ENCODE measurements at regions not wholly inside any gene's neighbourhood (a gene's known extent, or its start where the extent isn't known, plus 50 kb on each side); places are given as distances from the start of the nearest gene placed in this dataset.

- DNase-seq: no peak
These were observed 168.5 kb downstream of the NOC3L start for GRCh38 chr10:94194256-94194655.

- no peak for DNase-seq
These were observed 165.5 kb downstream of the NOC3L start for GRCh38 chr10:94197241-94197640.

GRCh38 chr10:94198324-94198723 is 164.4 kb downstream of the NOC3L start:
- no peak for DNase-seq

GRCh38 chr10:94199565-94199964 is 163.2 kb downstream of the NOC3L start:
- DNase-seq: no peak

DNA sequence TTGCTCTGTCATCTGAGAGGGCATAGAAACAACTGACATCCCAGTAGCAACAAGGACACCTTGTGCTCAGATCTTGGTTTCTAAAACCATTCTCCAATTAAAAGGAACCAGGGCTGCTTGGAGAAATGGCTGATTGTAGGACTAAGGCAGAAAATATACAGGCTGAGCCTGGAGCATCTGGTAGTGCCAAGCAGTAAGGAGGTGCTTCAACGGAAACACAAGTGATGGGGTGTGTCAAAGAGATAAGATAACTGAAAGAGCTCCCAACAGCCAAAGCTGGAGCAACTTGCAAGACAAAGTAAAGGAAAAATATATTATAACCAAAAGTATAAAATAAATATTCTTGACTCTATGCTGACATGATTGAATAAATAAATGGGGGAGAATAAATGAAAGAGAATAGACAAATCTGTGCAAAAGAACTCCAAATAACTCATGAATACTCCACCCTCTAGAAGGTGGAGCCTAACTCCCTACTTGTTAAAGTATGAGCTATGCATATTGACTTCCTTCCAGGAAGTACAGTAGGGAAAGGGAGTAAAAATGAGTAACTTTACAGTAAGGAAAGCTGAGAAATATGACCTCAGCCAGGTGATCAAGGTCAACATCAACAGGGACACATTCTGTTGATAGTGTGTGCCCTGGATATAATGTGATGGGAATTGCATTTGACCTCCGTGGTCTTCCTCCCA is 162.4 kb downstream of the NOC3L start:
- DNase-seq: no peak

DNA sequence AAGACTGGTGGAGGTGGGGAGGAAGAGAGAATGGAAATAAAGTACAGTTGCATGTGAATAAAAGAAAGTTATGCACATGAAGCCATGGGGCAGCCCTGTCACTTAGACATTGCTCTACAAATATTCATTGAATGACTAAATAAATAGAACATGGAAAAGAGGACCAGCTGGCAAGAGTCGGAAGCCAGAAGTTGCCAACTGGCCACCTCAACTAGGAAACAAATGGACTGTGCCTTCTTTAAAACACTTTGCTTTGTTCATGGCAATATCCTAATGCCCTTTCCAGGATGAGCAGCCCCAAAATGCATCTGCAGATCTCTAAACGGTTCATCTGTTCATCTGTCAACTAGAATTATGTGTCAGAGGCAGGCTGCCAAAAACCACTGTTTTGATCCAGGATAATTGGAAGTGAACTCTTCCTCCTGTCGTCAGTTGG is 157.3 kb downstream of the NOC3L start:
- DNase-seq: peak; percentile 17

GRCh38 chr10:94206176-94206575 is 156.6 kb downstream of the NOC3L start:
- no peak for DNase-seq

- DNase-seq: no peak
These were observed 154.4 kb downstream of the NOC3L start for GRCh38 chr10:94208315-94208714.

- no peak for DNase-seq
These were observed 152.1 kb downstream of the NOC3L start for GRCh38 chr10:94210440-94211168.

DNA sequence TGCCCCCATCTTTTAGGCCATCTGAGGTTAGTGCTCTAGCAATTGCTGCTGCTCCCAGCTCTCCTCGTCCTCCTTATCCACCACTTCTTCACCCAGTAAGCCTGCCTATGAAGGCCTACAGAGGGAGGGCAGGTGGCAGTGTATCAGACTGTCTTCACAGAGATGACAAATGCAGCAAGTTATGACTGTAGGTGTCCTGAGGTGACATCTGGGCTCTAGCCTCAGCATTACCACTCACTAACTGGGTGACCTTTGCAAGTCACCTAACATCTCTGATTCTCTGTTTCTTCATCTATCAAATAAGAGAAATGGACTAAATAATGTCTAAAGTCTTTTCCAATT is 151.6 kb downstream of the NOC3L start:
- no peak for DNase-seq

- no peak for DNase-seq
These were observed 149.7 kb downstream of the NOC3L start for GRCh38 chr10:94213001-94213530.

DNA sequence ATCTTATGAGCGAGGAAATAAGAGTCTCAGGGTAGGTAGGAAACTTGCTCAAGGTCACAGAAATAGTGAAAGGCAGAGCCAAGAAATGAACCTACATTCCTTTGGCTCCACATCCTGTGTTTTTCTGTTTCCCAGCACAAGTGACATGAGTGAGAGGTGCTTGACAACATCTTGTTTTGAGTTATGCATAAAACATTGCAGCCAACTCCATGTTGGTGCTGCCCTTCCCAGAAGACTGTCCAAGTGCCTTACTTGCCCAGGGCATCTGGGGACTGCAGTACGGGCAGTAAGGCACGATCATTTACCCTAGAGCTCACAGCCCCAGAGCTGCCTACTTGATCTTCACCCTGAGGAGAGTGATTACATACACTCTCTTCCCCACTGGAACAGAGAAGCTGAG is 148.8 kb downstream of the NOC3L start:
- DNase-seq: no peak

DNA sequence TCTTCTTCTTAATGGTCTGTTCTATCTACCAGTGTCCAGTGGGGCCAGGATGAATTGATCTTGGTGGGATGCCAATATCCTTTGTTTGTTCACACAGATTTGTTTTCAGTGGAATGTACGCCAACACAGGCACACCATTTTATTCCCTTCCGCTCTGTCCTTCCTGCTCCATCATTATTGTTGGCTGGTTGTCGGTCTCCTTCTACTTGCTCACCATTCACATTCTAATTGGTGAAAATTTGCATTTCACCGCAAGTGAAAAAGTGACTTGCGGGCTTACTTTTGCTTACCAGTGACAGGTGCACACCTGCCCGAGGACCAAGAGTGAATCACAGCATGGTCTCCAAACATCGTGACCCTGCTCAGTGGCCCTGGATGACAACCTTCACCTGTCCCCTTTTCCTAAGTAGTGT is 148.3 kb downstream of the NOC3L start:
- no peak for DNase-seq

- no peak for DNase-seq
These were observed 146.5 kb downstream of the NOC3L start for GRCh38 chr10:94216201-94216600.

GRCh38 chr10:94217411-94217810 is 145.3 kb downstream of the NOC3L start:
- DNase-seq: no peak

- DNase-seq: no peak
These were observed 144.1 kb downstream of the NOC3L start for GRCh38 chr10:94218493-94219183.

DNA sequence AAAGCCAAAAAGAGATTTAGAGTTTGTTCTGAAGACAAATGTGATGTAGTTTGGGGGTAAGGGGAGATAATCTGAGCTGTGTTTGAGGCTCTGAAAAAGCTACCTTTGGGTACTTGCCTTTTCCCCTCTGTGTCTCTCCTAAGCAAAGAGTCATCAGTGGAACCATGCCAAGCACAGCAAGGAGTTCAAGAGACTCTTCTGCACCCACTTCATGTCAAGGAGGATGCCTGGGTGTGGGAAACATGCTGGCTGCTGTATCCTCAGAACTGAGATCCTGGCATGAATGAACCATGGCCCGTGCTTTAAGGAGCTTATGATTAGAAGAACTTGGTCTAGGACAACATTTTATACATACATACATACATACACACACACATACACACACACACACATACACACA is 142.9 kb downstream of the NOC3L start:
- no peak for DNase-seq

DNA sequence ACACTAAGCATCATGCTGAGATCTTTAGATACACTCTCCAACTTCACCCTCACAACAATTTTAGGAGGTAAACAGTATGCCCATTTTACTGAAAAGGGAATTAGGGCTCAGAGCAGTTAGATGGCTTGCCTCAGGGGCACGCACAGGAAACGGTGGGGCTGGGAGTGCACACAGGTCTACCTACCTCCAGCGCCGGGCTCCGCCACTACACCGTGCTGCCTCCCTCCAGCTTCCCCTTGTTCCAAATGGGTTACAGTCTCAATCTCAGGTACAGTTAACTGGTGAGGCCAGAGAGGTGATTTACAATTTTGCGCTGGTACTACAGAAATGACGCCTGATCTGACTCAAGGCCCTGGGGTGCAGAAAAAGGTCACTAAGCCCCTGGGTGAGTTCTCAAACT is 142.0 kb downstream of the NOC3L start:
- DNase-seq: no peak

- no peak for DNase-seq
These were observed 138.9 kb downstream of the NOC3L start for GRCh38 chr10:94223702-94224370.

DNA sequence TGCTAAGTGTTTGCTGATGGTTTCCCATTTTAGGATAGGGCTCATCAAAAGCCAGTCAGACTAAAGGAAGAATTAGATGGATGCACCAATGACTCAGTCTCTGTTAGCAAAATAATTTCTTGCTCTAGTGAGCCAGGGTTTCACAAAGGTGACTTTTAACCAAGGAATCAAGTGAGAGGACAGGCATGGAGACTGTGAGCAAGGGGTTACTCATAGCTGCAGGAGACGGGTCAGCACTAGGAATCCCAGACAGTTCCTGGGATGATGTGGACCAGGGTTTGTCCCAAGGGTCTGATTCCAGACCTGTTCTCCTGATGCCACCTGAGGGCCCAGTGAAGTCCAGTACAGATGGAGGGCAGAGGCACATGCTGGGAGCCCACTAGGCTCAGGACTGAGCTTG is 138.1 kb downstream of the NOC3L start:
- DNase-seq: no peak

DNA sequence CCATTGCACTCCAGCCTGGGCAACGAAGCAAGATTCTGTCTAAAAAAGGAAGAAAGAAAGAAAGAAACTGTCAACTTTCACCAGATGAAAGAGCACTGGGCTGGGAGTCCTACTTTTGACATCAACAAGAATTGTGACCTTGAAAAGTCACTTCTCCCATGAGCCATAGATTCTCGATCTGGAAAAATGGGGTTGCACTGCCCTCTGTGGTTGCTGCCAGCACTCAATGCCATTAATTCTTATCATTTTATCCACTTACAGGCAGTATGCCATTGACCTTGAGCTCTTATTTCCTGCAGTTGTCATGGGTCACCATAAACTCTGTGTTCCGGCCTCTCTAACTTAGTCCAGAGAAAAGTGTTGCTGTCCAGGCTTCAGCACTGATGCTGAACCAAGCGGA is 137.2 kb downstream of the NOC3L start:
- no peak for DNase-seq

- DNase-seq: no peak
These were observed 132.5 kb downstream of the NOC3L start for GRCh38 chr10:94230134-94230785.
